Activated CD4-positive, alpha-beta T cell treated with anti-CD3 and anti-CD28 coated beads, Interleukin-2, amount 10 ng/mL, durations not matched to agents 24 days and 14 days (primary cell): ENCODE measurements at regions not wholly inside any gene's neighbourhood (a gene's known extent, or its start where the extent isn't known, plus 50 kb on each side); places are given as distances from the start of the nearest gene placed in this dataset.

Experiments
- DNase-seq: peaks from one replicate; pipeline ENCODE4 v3.0.0; 2022
- H3K27ac Mint-ChIP-seq: one replicate; pipeline ENCODE4 v1.8.0; 2022; ENCODE audit warnings: mild to moderate bottlenecking, mixed read lengths
- H3K27me3 Mint-ChIP-seq: one replicate; pipeline ENCODE4 v1.8.0; 2022; ENCODE audit warnings: mixed read lengths
- H3K36me3 Mint-ChIP-seq: one replicate; pipeline ENCODE4 v1.8.0; 2022; ENCODE audit warnings: low read depth, mild to moderate bottlenecking, mixed read lengths
- H3K4me1 Mint-ChIP-seq: one replicate; pipeline ENCODE4 v1.8.0; 2021; ENCODE audit warnings: mixed read lengths
- H3K4me3 Mint-ChIP-seq: one replicate; pipeline ENCODE4 v1.8.0; 2022; ENCODE audit warnings: mild to moderate bottlenecking, moderate library complexity, mixed read lengths
- H3K9me3 Mint-ChIP-seq: one replicate; pipeline ENCODE4 v1.8.0; 2021; ENCODE audit warnings: mixed read lengths
- intact Hi-C: fragments of 100-400 bp; cut with micrococcal nuclease; formaldehyde crosslinking; loops from one replicate; pipeline ENCODE4 v1.15.1; 2023

DNA sequence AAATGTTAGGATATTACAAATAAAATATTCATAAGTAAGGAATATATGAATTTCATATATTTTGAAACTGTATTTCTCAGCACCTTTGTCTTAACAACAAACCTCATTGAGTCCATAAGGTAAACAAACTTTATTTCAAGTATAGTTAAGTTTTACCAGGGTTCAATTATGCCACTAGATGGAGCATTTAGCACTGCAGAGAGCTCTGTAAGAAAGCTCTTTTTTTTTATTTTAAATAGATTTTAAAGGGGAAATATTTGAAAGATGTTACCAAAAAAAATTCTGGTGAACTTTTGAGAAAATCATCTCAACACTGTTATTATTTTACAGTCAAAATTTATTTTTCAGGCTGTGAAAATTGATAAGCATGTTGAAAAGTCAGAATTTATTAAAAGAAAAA is 955.2 kb upstream of the EYS start:
- peaks cover 7% of the 10 kb centered on the region for H3K9me3 Mint-ChIP-seq
- no peaks in the 10 kb centered on the region for H3K4me1 Mint-ChIP-seq
- DNase-seq: no peak
- intact Hi-C loops: no loop called here
- no peaks in the 10 kb centered on the region for H3K27me3 Mint-ChIP-seq
- no peak overlapping the region for H3K4me3 Mint-ChIP-seq
- H3K27ac Mint-ChIP-seq: no peak overlapping the region
- no peaks in the 10 kb centered on the region for H3K36me3 Mint-ChIP-seq

DNA sequence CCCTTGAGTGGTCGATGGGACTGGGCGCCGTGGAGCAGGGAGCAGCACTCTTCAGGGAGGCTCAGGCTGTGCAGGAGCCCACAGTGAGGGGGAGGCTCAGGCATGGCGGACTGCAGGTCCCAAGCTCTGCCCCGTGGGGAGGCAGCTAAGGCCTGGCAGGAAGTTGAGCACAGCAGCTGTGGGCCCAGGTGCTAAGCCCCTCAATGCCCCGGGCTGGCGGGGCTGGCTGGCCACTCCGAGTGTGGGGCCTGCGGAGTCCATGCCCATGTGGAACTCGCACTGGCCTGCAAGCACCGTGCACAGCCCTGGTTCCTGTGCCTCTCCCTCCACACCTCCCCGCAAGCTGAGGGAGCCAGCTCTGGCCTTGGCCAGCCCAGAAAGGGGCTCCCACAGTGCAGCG is 948.4 kb upstream of the EYS start:
- no peaks in the 10 kb centered on the region for H3K27me3 Mint-ChIP-seq
- H3K27ac Mint-ChIP-seq: no peak overlapping the region

DNA sequence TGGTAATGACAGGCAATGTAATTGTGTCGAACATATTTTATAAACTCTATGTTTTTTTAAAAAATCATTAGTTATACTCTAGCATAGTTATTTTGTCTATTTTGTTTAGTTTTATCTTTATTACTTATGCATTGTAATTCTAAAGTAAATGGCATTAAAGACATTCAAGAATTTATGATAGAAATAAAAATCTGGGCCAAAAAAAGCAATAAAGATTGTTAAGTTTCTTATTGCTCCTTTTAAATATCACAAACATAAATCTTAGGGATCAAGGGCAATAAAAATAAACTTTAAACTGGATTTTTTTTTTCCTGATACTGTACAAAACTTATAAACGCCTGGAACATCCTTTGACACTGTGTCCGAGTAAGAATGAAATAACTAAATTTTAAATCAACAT is 931.5 kb upstream of the EYS start:
- intact Hi-C loops: no loop called here
- H3K27me3 Mint-ChIP-seq: no peaks in the 10 kb centered on the region
- H3K36me3 Mint-ChIP-seq: no peaks in the 10 kb centered on the region

More for the DNA sequence above, 948.4 kb upstream of the EYS start:
- DNase-seq: no peak
- Mint-ChIP-seq H3K4me1 (no peaks in the 10 kb centered on the region), H3K36me3 (no peaks in the 10 kb centered on the region), H3K4me3 (no peak overlapping the region), H3K9me3 (peaks cover 8% of the 10 kb centered on the region)
- intact Hi-C loops: no loop called here

DNA sequence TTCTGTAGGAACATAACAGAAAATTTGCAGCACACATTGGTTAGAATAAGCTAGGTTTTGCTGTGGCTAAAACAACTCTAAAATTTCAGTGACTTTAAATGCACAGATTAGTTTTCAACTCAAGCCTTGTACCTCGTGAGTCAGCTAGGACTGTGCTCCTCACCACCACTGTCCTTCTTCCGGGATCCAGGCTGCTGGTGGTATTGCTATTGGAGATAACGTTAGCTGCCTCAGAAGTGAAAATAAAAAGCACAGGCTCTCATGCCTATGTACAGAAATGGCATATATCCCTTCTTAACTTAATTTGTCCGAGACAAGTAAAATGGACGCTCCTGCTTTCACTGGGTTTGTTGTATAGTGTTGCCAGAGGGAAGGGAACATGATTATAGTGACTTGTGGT is 931.1 kb upstream of the EYS start:
- no peak overlapping the region for H3K27ac Mint-ChIP-seq
- no peaks in the 10 kb centered on the region for H3K36me3 Mint-ChIP-seq
- H3K9me3 Mint-ChIP-seq: no peaks in the 10 kb centered on the region
- H3K27me3 Mint-ChIP-seq: no peaks in the 10 kb centered on the region
- H3K4me3 Mint-ChIP-seq: no peak overlapping the region
- H3K4me1 Mint-ChIP-seq: no peaks in the 10 kb centered on the region
- intact Hi-C loops: no loop called here
- DNase-seq: no peak

More for the DNA sequence above, 931.5 kb upstream of the EYS start:
- Mint-ChIP-seq H3K4me3 (no peak overlapping the region), H3K27ac (no peak overlapping the region), H3K9me3 (no peaks in the 10 kb centered on the region), H3K4me1 (no peaks in the 10 kb centered on the region)
- no peak for DNase-seq

DNA sequence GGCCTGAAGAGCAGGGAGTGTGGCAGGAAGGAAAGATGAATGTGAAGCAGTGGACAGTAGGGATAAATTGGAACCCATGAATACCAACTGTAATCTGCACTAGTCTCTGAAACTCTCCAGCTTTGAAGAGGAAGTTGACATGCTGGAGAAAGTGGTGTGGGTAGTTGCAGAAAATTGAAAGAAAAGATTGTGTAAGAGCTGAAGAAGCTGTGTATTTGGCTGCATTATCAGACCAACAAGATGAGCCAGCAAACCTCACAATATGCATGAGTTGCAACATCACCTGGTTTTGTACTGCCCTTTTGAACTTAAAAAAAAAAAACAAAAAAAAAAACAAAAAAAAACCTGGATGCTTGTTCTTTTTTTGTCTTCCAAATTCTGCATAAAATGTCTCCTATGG is 921.9 kb upstream of the EYS start:
- intact Hi-C loops: no loop called here
- Mint-ChIP-seq H3K4me1 (no peaks in the 10 kb centered on the region), H3K36me3 (no peaks in the 10 kb centered on the region), H3K4me3 (no peak overlapping the region), H3K27me3 (no peaks in the 10 kb centered on the region), H3K9me3 (no peaks in the 10 kb centered on the region), H3K27ac (no peak overlapping the region)
- DNase-seq: no peak

DNA sequence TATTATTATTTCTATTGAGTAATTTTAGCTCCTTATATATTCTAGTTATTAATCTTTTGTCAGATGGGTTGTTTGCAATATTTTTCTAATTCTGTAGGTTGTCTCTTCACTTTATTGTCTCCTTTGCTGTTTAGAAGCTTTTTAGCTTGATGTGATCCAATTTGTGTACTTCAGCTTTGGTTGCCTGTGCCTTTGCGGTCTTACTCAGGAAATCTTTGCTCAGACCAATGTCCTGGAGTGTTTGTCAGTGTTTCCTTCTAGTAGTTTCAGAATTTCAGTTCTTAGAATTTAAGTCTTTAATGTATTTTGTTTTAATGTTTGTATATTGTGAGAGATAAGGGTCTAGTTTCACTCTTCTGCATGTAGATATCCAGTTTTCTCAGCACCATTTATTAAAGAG is 916.0 kb upstream of the EYS start:
- Mint-ChIP-seq H3K36me3 (no peaks in the 10 kb centered on the region), H3K4me1 (no peaks in the 10 kb centered on the region), H3K9me3 (no peaks in the 10 kb centered on the region), H3K27ac (no peak overlapping the region), H3K4me3 (no peak overlapping the region), H3K27me3 (no peaks in the 10 kb centered on the region)
- no peak for DNase-seq
- intact Hi-C loops: no loop called here

DNA sequence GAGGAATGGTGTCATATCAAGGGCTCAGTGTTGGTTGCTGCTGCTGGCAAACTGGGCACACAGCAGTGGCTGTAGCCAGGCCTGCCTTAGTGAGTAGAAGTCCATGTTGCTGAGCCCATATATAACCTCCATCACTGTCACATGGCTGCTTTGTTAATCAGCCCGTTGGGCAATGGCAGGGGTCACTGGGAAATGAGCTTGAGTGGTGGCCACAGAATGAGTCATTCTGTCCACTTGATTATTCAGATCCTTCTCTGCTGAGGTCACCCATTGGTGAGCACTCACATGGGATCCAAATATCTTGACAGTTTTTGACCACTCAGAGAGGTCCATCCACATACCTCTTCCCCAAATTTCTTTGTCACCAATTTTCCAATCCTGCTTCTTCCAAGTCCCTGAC is 898.9 kb upstream of the EYS start:
- no peaks in the 10 kb centered on the region for H3K4me1 Mint-ChIP-seq
- H3K4me3 Mint-ChIP-seq: no peak overlapping the region
- H3K27me3 Mint-ChIP-seq: no peaks in the 10 kb centered on the region
- intact Hi-C loops: no loop called here
- H3K9me3 Mint-ChIP-seq: peaks cover 5% of the 10 kb centered on the region
- no peak overlapping the region for H3K27ac Mint-ChIP-seq
- no peaks in the 10 kb centered on the region for H3K36me3 Mint-ChIP-seq
- no peak for DNase-seq

DNA sequence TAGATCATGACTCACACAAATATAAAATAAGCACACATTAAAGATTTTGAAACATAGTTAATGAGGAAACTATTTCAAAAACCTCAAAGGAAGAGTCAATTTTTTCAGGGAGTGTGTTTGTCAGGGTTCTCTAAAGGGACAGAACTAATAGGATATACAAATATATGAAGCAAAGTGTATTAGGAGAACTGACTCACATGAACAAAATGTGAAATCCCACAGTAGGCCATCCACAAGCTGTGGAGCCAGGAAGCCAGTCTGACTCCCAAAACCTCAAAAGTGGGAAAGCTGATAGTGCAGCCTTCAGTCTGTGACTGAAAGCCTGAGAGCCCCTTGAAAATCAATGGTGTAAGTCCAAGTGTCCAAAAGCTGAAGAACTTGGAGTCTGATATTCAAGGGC is 898.0 kb upstream of the EYS start:
- peaks cover 9% of the 10 kb centered on the region for H3K9me3 Mint-ChIP-seq
- intact Hi-C loops: no loop called here
- H3K27me3 Mint-ChIP-seq: no peaks in the 10 kb centered on the region
- no peak overlapping the region for H3K4me3 Mint-ChIP-seq
- H3K4me1 Mint-ChIP-seq: no peaks in the 10 kb centered on the region
- no peaks in the 10 kb centered on the region for H3K36me3 Mint-ChIP-seq
- DNase-seq: no peak
- no peak overlapping the region for H3K27ac Mint-ChIP-seq

DNA sequence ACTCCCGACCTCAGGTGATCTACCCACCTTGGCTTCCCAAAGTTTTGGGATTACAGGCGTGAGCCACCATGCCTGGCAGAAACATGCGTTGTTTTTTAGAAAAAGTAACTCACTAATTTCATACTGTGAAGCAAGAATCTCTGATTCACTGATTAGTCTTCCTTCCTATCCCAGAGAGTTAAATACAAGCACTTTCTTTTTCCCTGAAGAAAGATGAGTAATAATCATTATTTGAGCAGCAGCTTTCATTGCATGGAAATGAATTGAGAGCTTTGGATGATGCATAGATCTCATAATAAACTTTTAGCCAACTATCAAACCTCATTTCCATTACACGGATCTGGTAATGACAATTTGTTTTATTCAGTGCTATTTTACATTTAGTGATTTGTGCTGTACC is 892.5 kb upstream of the EYS start:
- Mint-ChIP-seq H3K36me3 (no peaks in the 10 kb centered on the region), H3K4me3 (no peak overlapping the region), H3K9me3 (peaks cover 19% of the 10 kb centered on the region), H3K27me3 (no peaks in the 10 kb centered on the region), H3K4me1 (no peaks in the 10 kb centered on the region), H3K27ac (no peak overlapping the region)
- intact Hi-C loops: no loop called here
- no peak for DNase-seq

DNA sequence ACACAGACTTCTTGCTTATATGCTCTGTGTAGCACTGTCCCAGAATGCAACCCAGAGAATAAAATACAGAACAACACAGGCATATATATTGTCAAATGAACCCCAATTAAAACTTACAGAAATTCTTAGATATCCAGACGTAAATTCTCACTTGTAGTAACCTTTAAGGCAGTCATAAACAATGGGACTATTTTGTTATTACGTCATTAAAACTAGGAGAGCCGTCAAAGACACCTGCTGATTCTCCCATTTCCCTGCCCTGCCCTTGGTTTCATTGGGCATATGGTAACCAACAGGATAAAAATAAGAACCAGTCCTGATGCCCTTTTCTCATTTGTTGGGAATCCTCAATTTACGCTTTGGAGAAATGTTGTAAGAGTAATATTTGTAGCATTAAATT is 871.3 kb upstream of the EYS start:
- Mint-ChIP-seq H3K36me3 (no peaks in the 10 kb centered on the region), H3K9me3 (no peaks in the 10 kb centered on the region), H3K4me1 (no peaks in the 10 kb centered on the region), H3K27ac (no peak overlapping the region), H3K4me3 (no peak overlapping the region), H3K27me3 (no peaks in the 10 kb centered on the region)
- DNase-seq: no peak
- intact Hi-C loops: no loop called here

DNA sequence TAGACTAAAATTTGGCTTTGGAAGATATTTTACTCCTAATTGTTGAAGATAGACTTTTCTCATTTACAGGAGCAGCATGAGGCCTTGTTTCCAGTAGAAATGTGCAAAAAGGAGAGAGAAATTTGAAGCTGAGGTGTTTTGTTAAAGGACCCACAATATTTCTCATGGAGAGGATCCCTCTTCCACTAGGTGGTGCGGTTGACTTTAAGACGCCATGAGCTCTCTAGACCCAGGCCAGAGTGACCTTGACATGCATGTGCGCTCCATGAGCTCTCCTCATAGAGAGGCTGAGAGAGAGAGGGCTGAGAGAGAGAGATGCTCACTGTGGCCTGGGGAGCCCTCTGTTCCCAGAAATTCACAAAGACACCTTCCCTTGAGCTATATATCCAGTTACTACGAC is 861.2 kb upstream of the EYS start:
- H3K4me3 Mint-ChIP-seq: no peak overlapping the region
- DNase-seq: no peak
- no peak overlapping the region for H3K27ac Mint-ChIP-seq

DNA sequence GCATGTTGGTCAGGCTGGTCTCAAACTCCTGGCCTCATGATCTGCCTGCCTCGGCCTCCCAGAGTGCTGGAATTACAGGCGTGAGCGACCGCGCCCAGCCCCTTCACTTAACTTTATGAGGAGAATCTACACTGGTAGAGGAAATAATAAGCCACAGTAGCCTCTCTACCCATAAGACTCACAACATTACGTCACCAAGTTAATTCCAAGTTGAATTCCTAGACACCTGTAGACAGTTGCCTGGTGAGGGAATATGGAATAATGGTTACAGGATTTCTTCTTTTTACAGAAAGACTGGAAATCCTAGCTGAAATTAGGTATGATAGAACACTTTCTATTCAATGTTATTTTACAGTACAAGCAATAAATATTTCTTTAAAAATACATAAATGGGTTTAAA is 854.5 kb upstream of the EYS start:
- Mint-ChIP-seq H3K4me3 (no peak overlapping the region), H3K36me3 (no peaks in the 10 kb centered on the region), H3K4me1 (no peaks in the 10 kb centered on the region), H3K27ac (no peak overlapping the region), H3K27me3 (no peaks in the 10 kb centered on the region), H3K9me3 (peaks cover 10% of the 10 kb centered on the region)
- intact Hi-C loops: no loop called here
- DNase-seq: no peak

More for the DNA sequence above, 861.2 kb upstream of the EYS start:
- Mint-ChIP-seq H3K4me1 (no peaks in the 10 kb centered on the region), H3K27me3 (no peaks in the 10 kb centered on the region), H3K9me3 (peaks cover 4% of the 10 kb centered on the region), H3K36me3 (no peaks in the 10 kb centered on the region)
- intact Hi-C loops: no loop called here

DNA sequence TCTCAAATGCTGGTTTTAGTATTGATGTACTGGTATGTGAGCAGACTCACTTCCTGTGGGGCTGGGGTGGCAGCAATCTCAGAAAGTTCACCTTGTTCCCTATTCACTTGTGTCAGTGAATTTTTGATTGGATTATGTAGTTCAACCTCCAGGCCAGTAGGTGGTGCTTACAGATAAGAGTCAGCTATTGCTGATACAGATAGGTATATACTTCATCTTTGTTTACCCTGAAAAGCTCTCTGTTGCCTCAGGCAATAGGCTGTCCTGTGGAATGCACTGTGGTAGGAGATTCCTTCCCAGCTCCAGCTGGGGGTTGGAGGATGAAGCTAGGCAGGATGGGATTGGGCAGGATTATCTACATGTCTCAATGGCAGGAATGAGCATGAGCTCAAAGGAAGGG is 851.2 kb upstream of the EYS start:
- intact Hi-C loops: no loop called here
- Mint-ChIP-seq H3K27me3 (no peaks in the 10 kb centered on the region), H3K4me1 (no peaks in the 10 kb centered on the region), H3K27ac (no peak overlapping the region), H3K9me3 (peaks cover 10% of the 10 kb centered on the region), H3K4me3 (no peak overlapping the region), H3K36me3 (no peaks in the 10 kb centered on the region)
- DNase-seq: no peak

DNA sequence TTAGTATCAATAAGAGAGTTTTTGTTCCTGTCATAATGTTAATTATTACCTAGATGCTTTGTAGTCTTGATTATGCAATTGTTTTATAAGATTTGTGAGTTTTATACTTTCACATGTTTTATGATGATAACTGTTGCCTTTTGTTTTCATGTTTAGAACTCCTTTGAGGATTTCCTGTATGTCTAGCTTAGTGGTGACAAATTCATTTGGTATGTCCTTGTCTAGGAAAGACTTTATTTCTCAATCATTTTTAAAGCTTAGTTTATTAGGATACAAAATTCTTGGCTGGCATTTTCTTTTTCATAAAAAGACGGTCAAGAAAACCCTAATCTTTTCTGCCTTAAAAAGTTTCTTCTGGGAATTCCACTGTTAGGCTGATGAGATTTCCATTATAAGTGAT is 849.9 kb upstream of the EYS start:
- intact Hi-C loops: no loop called here
- H3K27ac Mint-ChIP-seq: no peak overlapping the region

DNA sequence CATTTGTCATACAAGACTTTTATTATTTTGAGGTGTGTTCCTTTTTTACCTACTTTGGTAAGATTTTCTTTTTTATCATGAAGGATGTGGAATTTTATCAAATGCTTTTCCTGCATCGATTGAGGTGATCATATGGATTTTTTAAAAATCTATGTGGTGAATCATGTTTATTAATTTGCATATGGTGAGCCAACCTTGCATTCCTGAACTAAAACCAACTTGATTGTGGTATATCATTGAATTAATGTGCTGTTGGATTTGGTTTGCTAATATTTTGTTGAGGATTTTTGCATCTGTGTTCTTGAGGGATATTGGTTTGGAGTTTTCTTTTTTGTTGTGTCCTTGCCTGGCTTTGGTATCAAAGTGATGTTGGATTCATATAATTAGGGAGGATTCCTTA is 848.1 kb upstream of the EYS start:
- intact Hi-C loops: no loop called here
- no peaks in the 10 kb centered on the region for H3K36me3 Mint-ChIP-seq
- H3K9me3 Mint-ChIP-seq: peaks cover 6% of the 10 kb centered on the region
- no peak overlapping the region for H3K27ac Mint-ChIP-seq
- no peak for DNase-seq
- H3K4me1 Mint-ChIP-seq: no peaks in the 10 kb centered on the region
- no peaks in the 10 kb centered on the region for H3K27me3 Mint-ChIP-seq
- H3K4me3 Mint-ChIP-seq: no peak overlapping the region

More for the DNA sequence above, 849.9 kb upstream of the EYS start:
- Mint-ChIP-seq H3K4me3 (no peak overlapping the region), H3K27me3 (no peaks in the 10 kb centered on the region), H3K36me3 (no peaks in the 10 kb centered on the region), H3K9me3 (peaks cover 10% of the 10 kb centered on the region), H3K4me1 (no peaks in the 10 kb centered on the region)
- DNase-seq: no peak

DNA sequence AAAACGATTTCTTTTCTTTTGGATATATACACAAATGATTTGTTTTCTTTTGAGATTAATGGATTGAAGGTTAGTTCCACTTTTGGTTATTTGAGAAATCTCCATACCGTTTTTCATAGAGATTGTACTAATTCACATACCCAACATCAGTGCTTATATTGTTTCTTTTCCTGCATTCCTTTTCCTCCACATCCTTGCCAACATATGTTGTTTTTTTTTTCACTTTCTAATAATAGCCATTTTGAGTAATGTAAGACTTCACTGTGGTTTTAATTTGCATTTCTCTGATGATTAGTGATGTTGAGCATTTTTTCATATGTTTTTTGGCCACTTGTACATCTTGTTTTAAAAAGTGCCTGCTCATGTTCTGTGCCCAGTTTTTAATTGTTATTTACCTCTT is 846.4 kb upstream of the EYS start:
- Mint-ChIP-seq H3K27ac (no peak overlapping the region), H3K27me3 (no peaks in the 10 kb centered on the region), H3K36me3 (no peaks in the 10 kb centered on the region), H3K4me1 (no peaks in the 10 kb centered on the region), H3K9me3 (peaks cover 5% of the 10 kb centered on the region), H3K4me3 (no peak overlapping the region)
- no peak for DNase-seq
- intact Hi-C loops: no loop called here
